GM18870 (cell line): ENCODE measurements at regions not wholly inside any gene's neighbourhood (a gene's known extent, or its start where the extent isn't known, plus 50 kb on each side); places are given as distances from the start of the nearest gene placed in this dataset.

Experiments used
- ATAC-seq: cut with Tn5 transposase; IDR thresholded peaks from one replicate; pipeline ENCODE4 v1.9.1; 2021; ENCODE audit warnings: moderate library complexity; ENCODE audit not compliant: unreplicated experiment

GRCh38 chr6:90807791-90808701 lies 221.2 kb upstream of the MAP3K7 start:
- ATAC-seq = no peak

GRCh38 chr6:90805619-90806155 lies 218.8 kb upstream of the MAP3K7 start:
- ATAC-seq = no peak

DNA sequence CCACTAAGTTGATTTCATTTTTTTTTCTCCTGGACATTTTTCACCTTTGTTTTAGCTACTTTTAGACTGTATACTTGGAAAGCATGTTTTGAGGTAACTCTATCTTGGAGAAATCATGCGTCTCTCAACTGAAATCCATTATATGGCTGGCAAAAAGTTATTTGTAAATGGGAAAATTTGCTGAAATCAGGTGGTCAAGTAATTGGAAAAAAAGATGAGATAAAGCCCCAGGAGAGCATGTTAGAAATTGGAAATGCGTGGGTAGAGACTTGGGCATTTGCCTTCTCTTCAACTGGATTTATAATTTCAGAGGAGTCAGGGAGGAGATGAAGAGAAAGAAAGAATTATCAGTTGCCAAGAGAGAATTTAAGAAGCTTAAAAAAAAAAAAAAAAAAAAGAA lies 217.1 kb upstream of the MAP3K7 start:
- ATAC-seq = no peak

- ATAC-seq = no peak
Measured at GRCh38 chr6:90795078-90795477, 208.2 kb upstream of the MAP3K7 start.

DNA sequence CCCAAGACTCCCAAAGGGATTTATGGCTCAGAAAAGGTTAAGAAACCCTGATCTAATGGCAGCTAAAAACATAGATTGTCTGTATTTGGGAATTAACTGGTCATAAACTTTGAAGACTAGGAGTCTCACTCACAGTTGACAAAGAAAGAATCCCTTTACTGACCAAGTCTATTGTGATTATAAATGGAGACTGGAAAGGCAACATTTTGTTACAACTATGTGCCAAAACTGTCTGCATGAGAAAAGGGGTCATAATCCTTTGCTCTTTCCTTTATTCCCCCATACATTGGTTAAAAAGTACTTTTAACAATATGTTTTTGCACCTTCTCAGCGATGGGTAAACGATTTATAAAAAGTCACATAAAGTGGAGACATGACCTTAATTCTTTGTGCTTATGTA lies 206.9 kb upstream of the MAP3K7 start:
- ATAC-seq = no peak

DNA sequence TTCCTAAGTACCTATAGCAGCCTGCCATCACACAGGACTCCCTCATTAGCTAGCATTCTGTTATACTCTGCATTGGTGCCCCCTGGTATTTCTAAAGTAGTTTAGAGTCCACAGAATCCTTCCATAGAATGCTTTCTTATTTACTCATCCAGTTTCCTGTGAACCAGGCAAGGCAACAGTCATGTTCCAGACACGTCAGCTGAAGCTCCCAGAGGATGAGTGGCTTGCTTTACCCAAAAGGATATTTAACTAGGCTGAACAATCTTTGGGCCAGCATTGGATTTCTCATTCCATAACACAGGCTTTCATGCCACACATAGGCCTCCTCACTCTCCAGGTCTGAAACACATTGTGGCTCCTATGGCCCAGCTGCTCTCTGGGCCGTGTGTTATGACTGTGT lies 203.8 kb upstream of the MAP3K7 start:
- ATAC-seq = no peak

DNA sequence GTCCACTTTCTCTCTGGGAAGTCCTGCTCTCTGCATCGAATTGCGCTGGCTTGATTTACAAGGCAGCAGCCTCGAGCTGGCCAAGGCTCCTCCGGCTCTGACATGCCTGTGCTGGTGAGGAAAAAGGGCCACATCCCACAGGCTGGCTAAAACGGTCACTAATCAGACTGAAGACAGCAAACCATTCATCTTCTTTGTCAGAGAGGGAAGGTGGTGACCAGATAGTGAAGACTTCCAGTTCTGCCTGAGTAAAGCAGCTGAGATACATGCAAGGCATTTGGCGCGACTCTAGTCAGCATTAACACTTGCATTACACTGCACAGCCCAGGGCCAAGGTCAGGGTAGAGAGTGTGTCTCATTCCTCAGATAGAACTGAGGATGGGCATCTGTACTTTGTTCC lies 203.2 kb upstream of the MAP3K7 start:
- no peak for ATAC-seq

GRCh38 chr6:90788781-90789180 lies 201.9 kb upstream of the MAP3K7 start:
- no peak for ATAC-seq

GRCh38 chr6:90787446-90787845 lies 200.6 kb upstream of the MAP3K7 start:
- ATAC-seq = no peak

- no peak for ATAC-seq
Measured at GRCh38 chr6:90780778-90781177, 193.9 kb upstream of the MAP3K7 start.

DNA sequence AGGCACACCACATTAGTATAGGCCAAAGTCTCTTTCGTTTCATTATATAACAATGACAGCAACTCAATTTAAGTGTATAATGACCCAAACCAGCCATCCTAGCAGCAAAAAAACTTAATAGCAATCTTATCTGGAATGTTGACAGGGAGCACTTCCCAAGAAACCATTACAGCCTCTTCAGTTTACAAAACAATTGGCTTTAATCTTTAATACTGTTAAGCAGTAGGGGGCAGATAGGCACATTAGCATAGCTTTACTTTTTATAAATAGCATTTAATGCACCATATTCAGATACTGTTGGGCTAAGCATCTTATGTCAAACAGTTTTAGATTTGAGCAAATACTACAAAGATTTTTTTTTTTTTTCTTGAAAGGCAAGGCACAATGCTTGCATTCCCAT lies 193.3 kb upstream of the MAP3K7 start:
- no peak for ATAC-seq

DNA sequence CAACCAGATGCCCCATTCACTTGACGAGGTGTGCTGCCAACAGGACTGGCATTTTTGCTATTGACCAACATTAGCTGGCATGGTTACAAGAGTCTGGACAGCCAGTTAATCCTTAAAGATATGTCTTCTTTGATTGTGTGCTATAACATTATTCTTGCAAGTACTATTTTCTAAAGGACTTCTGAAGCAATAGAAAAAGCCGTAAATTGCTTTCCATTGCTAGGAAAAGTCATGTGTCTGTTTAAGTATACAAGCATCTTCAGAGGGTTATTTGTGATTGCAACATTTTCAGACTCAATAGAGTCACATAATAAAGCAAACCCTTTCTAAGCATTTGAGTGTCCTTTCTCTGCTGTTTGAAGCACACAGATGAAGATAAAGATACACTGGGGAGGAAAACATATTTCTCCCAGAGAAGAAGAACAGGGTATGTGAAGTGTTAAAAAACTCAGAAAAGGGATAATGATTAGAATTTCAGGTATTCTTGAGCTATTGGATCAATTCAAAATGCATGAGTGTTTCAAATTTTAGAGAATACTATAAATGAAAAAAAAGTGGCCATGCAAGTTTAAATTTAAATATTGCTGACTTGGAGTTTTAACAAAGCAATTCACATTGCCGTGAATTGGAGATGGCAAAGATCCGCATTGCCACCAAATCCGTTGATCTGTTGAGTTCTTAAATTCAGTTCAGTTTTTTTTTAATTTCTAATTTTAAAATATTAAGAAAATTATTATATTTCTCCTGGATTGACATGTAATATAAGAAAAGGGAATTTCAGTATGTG lies 191.7 kb upstream of the MAP3K7 start:
- ATAC-seq = no peak

GRCh38 chr6:90770778-90771177 lies 183.9 kb upstream of the MAP3K7 start:
- no peak for ATAC-seq

GRCh38 chr6:90765895-90766294 lies 179.0 kb upstream of the MAP3K7 start:
- no peak for ATAC-seq

GRCh38 chr6:90765491-90765890 lies 178.6 kb upstream of the MAP3K7 start:
- ATAC-seq = no peak

- ATAC-seq = no peak
Measured at GRCh38 chr6:90764001-90764400, 177.1 kb upstream of the MAP3K7 start.

- no peak for ATAC-seq
Measured at GRCh38 chr6:90759664-90760063, 172.8 kb upstream of the MAP3K7 start.

- no peak for ATAC-seq
Measured at GRCh38 chr6:90758741-90759140, 171.9 kb upstream of the MAP3K7 start.

DNA sequence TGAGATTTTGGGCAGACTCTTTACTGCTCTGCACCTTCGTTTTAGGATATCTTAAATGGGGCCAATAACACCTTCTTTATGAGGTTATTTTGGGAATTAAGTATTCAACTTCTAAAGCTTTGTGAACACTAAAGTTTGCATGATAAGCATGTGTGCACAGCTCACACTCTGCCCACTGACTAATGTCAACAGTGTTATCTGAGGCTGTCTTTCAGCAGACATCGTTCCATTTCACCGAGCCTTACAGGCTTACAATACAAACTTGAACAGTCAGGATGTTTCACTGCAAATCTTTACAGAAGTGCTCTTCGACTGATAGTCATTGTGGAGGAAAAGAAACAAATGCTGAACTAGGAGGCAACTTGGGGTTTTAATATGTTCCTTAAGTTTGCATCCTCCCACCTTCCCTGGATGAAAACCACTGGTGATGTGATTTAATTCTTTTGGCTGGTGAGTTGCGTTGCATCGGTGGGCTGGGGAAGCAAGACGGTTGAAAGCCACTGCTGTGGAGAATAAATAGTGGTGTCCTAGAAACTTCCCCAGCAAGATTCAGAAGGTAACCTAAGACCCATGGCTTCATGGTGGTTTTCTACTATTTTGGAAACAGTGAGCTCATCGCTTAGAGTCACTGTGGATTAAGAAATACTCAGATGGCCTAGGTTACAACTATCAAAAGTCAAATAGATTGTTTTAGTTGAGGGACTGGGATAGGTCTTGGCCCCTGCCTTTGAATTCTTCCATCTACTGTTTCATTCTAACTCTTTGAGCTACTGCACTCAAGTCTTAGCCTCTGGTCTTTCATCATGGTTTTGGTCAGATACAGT lies 167.2 kb upstream of the MAP3K7 start:
- ATAC-seq = no peak

DNA sequence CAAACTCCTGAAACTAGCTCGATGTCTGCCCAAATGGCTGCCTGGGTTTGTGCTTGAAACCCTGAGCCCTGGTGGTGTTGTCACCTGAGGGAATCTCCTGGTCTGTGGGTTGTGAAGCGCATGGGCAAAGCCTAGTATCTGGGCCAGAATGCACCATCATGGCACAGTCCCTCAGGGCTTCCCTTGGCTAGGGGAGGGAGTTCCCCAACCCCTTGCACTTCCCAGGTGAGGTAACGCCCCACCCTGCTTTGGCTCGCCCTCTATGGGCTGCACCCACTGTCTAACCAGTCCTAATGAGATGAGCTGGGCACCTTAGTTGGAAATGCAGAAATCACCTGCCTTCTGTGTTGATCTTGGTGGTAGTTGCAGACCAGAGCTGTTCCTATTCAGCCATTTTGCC lies 152.9 kb upstream of the MAP3K7 start:
- ATAC-seq = no peak

DNA sequence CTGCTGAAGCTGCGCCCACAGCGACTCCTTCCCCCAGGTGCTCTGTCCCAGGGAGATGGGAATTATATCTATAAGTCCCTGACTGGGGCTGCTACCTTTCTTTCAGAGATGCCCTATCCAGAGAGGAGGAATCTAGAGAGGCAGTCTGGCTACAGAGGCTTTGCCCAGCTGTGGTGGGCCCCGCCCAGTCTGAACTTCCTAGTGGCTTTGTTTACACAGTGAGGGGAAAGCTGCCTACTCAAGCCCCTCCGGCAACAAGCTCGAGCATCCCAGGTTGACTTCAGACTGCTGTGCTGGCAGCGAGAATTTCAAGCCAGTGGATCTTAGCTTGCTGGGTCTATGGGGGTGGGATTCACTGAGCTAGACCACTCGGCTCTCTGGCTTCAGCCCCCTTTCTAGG lies 152.5 kb upstream of the MAP3K7 start:
- no peak for ATAC-seq
